H1 (cell line): ENCODE measurements at regions not wholly inside any gene's neighbourhood (a gene's known extent, or its start where the extent isn't known, plus 50 kb on each side); places are given as distances from the start of the nearest gene placed in this dataset.

Source experiments
- CTCF ChIA-PET: fragments of 300-600 bp; sonication (Branson Sonifier 250); formaldehyde crosslinking; loops from one replicate; lab custom pipeline; 2021; ENCODE audit not compliant: partially characterized antibody; lab: Charles Lee
- POLR2A ChIA-PET: fragments of 300-600 bp; sonication (Branson Sonifier 250); formaldehyde crosslinking; loops from one replicate; lab custom pipeline; 2021; ENCODE audit warnings: inconsistent platforms; ENCODE audit not compliant: partially characterized antibody; lab: Charles Lee
- DNase-seq, 2 experiments: peaks; one replicate each; pipeline versions ENCODE4 v3.0.0 to v3.0.0-alpha.2; 2010 to 2022; ENCODE audit warnings: low spot score in 2 of 2, low read depth in 1 of 2, mixed read lengths in 1 of 2
- FAIRE-seq: peaks from 2 replicates; lab custom pipeline; 2011; peaks lifted over from hg19 to GRCh38; lab: Jason Lieb, UNC
- H2AFZ ChIP-seq: 2 replicates; pipeline ENCODE4 v1.8.1; 2012; ENCODE audit warnings: low read length, inconsistent platforms
- H2AK5ac ChIP-seq: 2 replicates; pipeline ENCODE4 v1.6.1; 2013; ENCODE audit warnings: low read depth, low read length
- H2BK120ac ChIP-seq: replicated peaks from 2 replicates; pipeline ENCODE3; 2013; ENCODE audit warnings: low read depth, low read length, inconsistent platforms
- H2BK12ac ChIP-seq: 2 replicates; pipeline ENCODE4 v1.6.1; 2013; ENCODE audit warnings: low read depth, low read length
- H2BK15ac ChIP-seq: 2 replicates; pipeline ENCODE4 v1.6.1; 2013; ENCODE audit warnings: low read length
- H2BK20ac ChIP-seq: 2 replicates; pipeline ENCODE4 v1.6.1; 2013; ENCODE audit warnings: low read length
- H2BK5ac ChIP-seq: 2 replicates; pipeline ENCODE4 v1.6.1; 2013; ENCODE audit warnings: low read depth, low read length
- H3K14ac ChIP-seq: 2 replicates; pipeline ENCODE4 v1.6.1; 2013; ENCODE audit warnings: inconsistent platforms; ENCODE audit not compliant: insufficient read length
- H3K18ac ChIP-seq: 2 replicates; pipeline ENCODE4 v1.6.1; 2013; ENCODE audit warnings: low read length; ENCODE audit errors: extremely low read depth
- H3K23ac ChIP-seq: 2 replicates; pipeline ENCODE4 v1.6.1; 2013; ENCODE audit warnings: inconsistent platforms; ENCODE audit not compliant: insufficient read length
- H3K23me2 ChIP-seq: 2 replicates; pipeline ENCODE4 v1.6.1; 2013; ENCODE audit warnings: low read depth, low read length
- H3K27ac ChIP-seq: 2 replicates; pipeline ENCODE4 v1.6.1; 2011; ENCODE audit warnings: low read depth, low read length, inconsistent platforms
- H3K27me3 ChIP-seq, 4 experiments: replicated peaks in 1 of 4; 1 replicate in 1 of 4; 2 replicates in 3 of 4; pipeline versions ENCODE4 v1.6.1 to v1.8.1; 2011 to 2013; ENCODE audit warnings: low read length in 3 of 4, mild to moderate bottlenecking in 3 of 4, inconsistent platforms in 2 of 4, mixed read lengths in 2 of 4, moderate library complexity in 1 of 4; ENCODE audit not compliant: control insufficient read depth in 3 of 4, insufficient read depth in 3 of 4; ENCODE audit errors: extremely low read depth in 1 of 4
- H3K36me3 ChIP-seq, 4 experiments: 2 replicates each; pipeline versions ENCODE4 v1.6.1 to v1.8.1; 2011 to 2013; ENCODE audit warnings: mild to moderate bottlenecking in 4 of 4, low read length in 3 of 4, moderate library complexity in 2 of 4, control low read depth in 1 of 4, inconsistent platforms in 1 of 4; ENCODE audit not compliant: insufficient read depth in 4 of 4, control insufficient read depth in 2 of 4
- H3K4ac ChIP-seq: replicated peaks from 2 replicates; pipeline ENCODE3; 2013; ENCODE audit warnings: low read length, low read depth, mixed read lengths, inconsistent platforms; ENCODE audit not compliant: insufficient read length
- H3K4me1 ChIP-seq, 4 experiments: replicated peaks in 1 of 4; 1 replicate in 1 of 4; 2 replicates in 3 of 4; pipeline versions ENCODE4 v1.6.1 to v1.8.1; 2011 to 2013; ENCODE audit warnings: low read length in 3 of 4, inconsistent platforms in 2 of 4, mixed read lengths in 1 of 4; ENCODE audit not compliant: insufficient read depth in 4 of 4, control insufficient read depth in 3 of 4
- H3K4me2 ChIP-seq, 2 experiments: 2 replicates each; pipeline versions ENCODE4 v1.6.1 to v1.8.1; 2011 to 2013; ENCODE audit warnings: low read depth in 2 of 2, low read length in 2 of 2, control low read depth in 1 of 2, inconsistent platforms in 1 of 2, mild to moderate bottlenecking in 1 of 2; ENCODE audit not compliant: insufficient read depth in 1 of 2
- H3K4me3 ChIP-seq, 4 experiments: fragments of 200-600, 300-600 bp in 1 of 4; sonication (generic), shearing (Covaris generic), sonication (Bioruptor Twin) in 1 of 4; 2 replicates each; pipeline versions ENCODE4 v1.5.1 to v1.8.1; 2011 to 2016; ENCODE audit warnings: low read length in 4 of 4, low read depth in 3 of 4, control low read depth in 2 of 4, inconsistent platforms in 2 of 4, mild to moderate bottlenecking in 2 of 4, mixed read lengths in 1 of 4, moderate library complexity in 1 of 4; ENCODE audit not compliant: insufficient read depth in 2 of 4; ENCODE audit errors: extremely low read depth in 1 of 4
- H3K56ac ChIP-seq: replicated peaks from 2 replicates; pipeline ENCODE3; 2013; ENCODE audit warnings: low read depth, mild to moderate bottlenecking, mixed read lengths, low read length, inconsistent platforms; ENCODE audit not compliant: insufficient read length
- H3K79me1 ChIP-seq: 2 replicates; pipeline ENCODE4 v1.6.1; 2013; ENCODE audit warnings: low read depth, low read length, control low read depth
- H3K79me2 ChIP-seq, 2 experiments: 2 replicates each; pipeline versions ENCODE4 v1.6.1 to v1.8.1; 2012 to 2013; ENCODE audit warnings: low read length in 2 of 2, mild to moderate bottlenecking in 2 of 2, inconsistent platforms in 1 of 2; ENCODE audit not compliant: insufficient read depth in 2 of 2, control insufficient read depth in 1 of 2
- H3K9ac ChIP-seq, 4 experiments: replicated peaks in 1 of 4; 1 replicate in 1 of 4; 2 replicates in 3 of 4; pipeline versions ENCODE4 v1.6.1 to v1.8.1; 2011 to 2013; ENCODE audit warnings: low read depth in 3 of 4, low read length in 3 of 4, control low read depth in 2 of 4, mild to moderate bottlenecking in 2 of 4, moderate library complexity in 2 of 4, inconsistent platforms in 1 of 4; ENCODE audit errors: extremely low read depth in 1 of 4
- H3K9me3 ChIP-seq, 2 experiments: 2 replicates each; pipeline versions ENCODE4 v1.6.1 to v1.8.1; 2012 to 2013; ENCODE audit warnings: mild to moderate bottlenecking in 2 of 2, moderate library complexity in 2 of 2, control low read depth in 1 of 2, inconsistent platforms in 1 of 2, low read depth in 1 of 2, low read length in 1 of 2, mixed read lengths in 1 of 2; ENCODE audit not compliant: insufficient read depth in 2 of 2
- H4K20me1 ChIP-seq, 2 experiments: replicated peaks in 1 of 2; 2 replicates each; pipeline versions ENCODE3 to v1.8.1; 2011 to 2013; ENCODE audit warnings: inconsistent platforms in 2 of 2, low read length in 2 of 2, mild to moderate bottlenecking in 1 of 2; ENCODE audit not compliant: insufficient read depth in 2 of 2, control insufficient read depth in 1 of 2
- H4K5ac ChIP-seq: 2 replicates; pipeline ENCODE4 v1.6.1; 2013; ENCODE audit warnings: low read length, low read depth, mixed read lengths, inconsistent platforms; ENCODE audit not compliant: insufficient read length
- H4K8ac ChIP-seq: 2 replicates; pipeline ENCODE4 v1.8.0; 2013; ENCODE audit warnings: mild to moderate bottlenecking, moderate library complexity, low read length, inconsistent platforms; ENCODE audit not compliant: insufficient read depth; ENCODE audit errors: extremely low read depth
- H4K91ac ChIP-seq: replicated peaks from 2 replicates; pipeline ENCODE3; 2013; ENCODE audit warnings: low read length, mixed read lengths, inconsistent platforms; ENCODE audit not compliant: insufficient read length
- CHD1 ChIP-seq: IDR thresholded peaks from 2 replicates; pipeline ENCODE4 v1.6.1; 2012; ENCODE audit warnings: low read depth, low read length, improper control_type of control experiment
- WGBS, 2 experiments: shearing (Covaris generic) in 1 of 2; methylation state at CpG; one replicate each; pipeline versions ENCODE4 v1.1.6 to v1.1.7; 2013 to 2015; ENCODE audit warnings: low lambda C conversion rate in 2 of 2, mixed read lengths in 2 of 2, inconsistent platforms in 1 of 2, low coverage in 1 of 2, missing lambda C conversion rate in 1 of 2; ENCODE audit not compliant: insufficient replicate concordance in 2 of 2, insufficient coverage in 1 of 2, insufficient read length in 1 of 2; ENCODE audit errors: extremely low coverage in 1 of 2, missing lambda C conversion rate in 1 of 2; 5-methylcytosine and 5-hydroxymethylcytosine counted together

- Histone ChIP-seq H3K14ac (no peak overlapping the region), H4K8ac (no peak overlapping the region), H2AK5ac (no peak overlapping the region), H2BK15ac (peak overlapping the region; percentile 18; the same call in 1 of the 2 replicates), H3K36me3 (no peaks in the 10 kb centered on the region), H3K56ac (no peak overlapping the region), H3K27ac (no peak overlapping the region), H3K27me3 (no peaks in the 10 kb centered on the region), H3K79me2 (no peaks in the 10 kb centered on the region), H3K4ac (no peak overlapping the region), H2BK120ac (no peak overlapping the region), H2BK12ac (no peak overlapping the region), H3K79me1 (no peaks in the 10 kb centered on the region), H3K4me2 (no peak overlapping the region), H3K23me2 (no peaks in the 10 kb centered on the region), H4K20me1 (no peaks in the 10 kb centered on the region), H3K9me3 (peaks cover 8 to 9% of the 10 kb centered on the region in 2 experiments; a peak in 3 of 4 replicates), H3K23ac (no peak overlapping the region), H3K4me1 (no peaks in the 10 kb centered on the region), H4K5ac (no peak overlapping the region), H2BK20ac (no peak overlapping the region), H2AFZ (no peak overlapping the region), H3K4me3 (no peak overlapping the region), H3K9ac (no peak overlapping the region), H2BK5ac (no peak overlapping the region), H4K91ac (no peak overlapping the region), H3K18ac (no peak overlapping the region)
- WGBS, 2 experiments = 95% methylated on average over 3 of the region's 3 CpGs; no CpG with 5 or more reads in 1 of the 2 experiments
- FAIRE-seq (no peak), DNase-seq (no peak)
- ChIA-PET POLR2A (no interaction called here), CTCF (no interaction called here)
- no peak for TF ChIP-seq CHD1
These were observed 64.0 kb upstream of the KCNN2 start for GRCh38 chr5:114297915-114298314.
